NCI-H2029 (cell line): ENCODE measurements at regions not wholly inside any gene's neighbourhood (a gene's known extent, or its start where the extent isn't known, plus 50 kb on each side); places are given as distances from the start of the nearest gene placed in this dataset.
"Not testable (repeated sequence)": the region's sequence is repeated elsewhere in the genome, so short reads cannot be mapped to it uniquely, and the experiment has no call there.

Source experiments
- DNase-seq: peaks from one replicate; lab custom pipeline; 2025; lab: John Stamatoyannopoulos, UW

GRCh38 chr5:167339205-167339604 lies 952.2 kb upstream of the WWC1 start:
- no peak for DNase-seq

GRCh38 chr5:167346461-167346860 lies 945.0 kb upstream of the WWC1 start:
- DNase-seq, result no peak

- DNase-seq, result no peak
These were observed 943.1 kb upstream of the WWC1 start for GRCh38 chr5:167348251-167348926.

- no peak for DNase-seq
These were observed 942.5 kb upstream of the WWC1 start for GRCh38 chr5:167348980-167349379.

GRCh38 chr5:167351316-167351715 lies 940.1 kb upstream of the WWC1 start:
- DNase-seq, result no peak

GRCh38 chr5:167352801-167353200 lies 938.6 kb upstream of the WWC1 start:
- no peak for DNase-seq

GRCh38 chr5:167355346-167355745 lies 936.1 kb upstream of the WWC1 start:
- DNase-seq, result no peak

- no peak for DNase-seq
These were observed 935.1 kb upstream of the WWC1 start for GRCh38 chr5:167356374-167356773.

GRCh38 chr5:167358868-167359492 lies 932.5 kb upstream of the WWC1 start:
- no peak for DNase-seq

GRCh38 chr5:167361795-167362194 lies 929.6 kb upstream of the WWC1 start:
- DNase-seq, result no peak

GRCh38 chr5:167363065-167363464 lies 928.4 kb upstream of the WWC1 start:
- DNase-seq, result no peak

GRCh38 chr5:167375125-167375524 lies 916.3 kb upstream of the WWC1 start:
- DNase-seq, result no peak

GRCh38 chr5:167378894-167379723 lies 912.3 kb upstream of the WWC1 start:
- no peak for DNase-seq

GRCh38 chr5:167381457-167381856 lies 910.0 kb upstream of the WWC1 start:
- no peak for DNase-seq

GRCh38 chr5:167389537-167389936 lies 901.9 kb upstream of the WWC1 start:
- no peak for DNase-seq

- DNase-seq, result not testable (repeated sequence)
These were observed 900.2 kb upstream of the WWC1 start for GRCh38 chr5:167391286-167391685.

- no peak for DNase-seq
These were observed 899.2 kb upstream of the WWC1 start for GRCh38 chr5:167392240-167392639.

GRCh38 chr5:167393358-167393757 lies 898.1 kb upstream of the WWC1 start:
- DNase-seq, result no peak

GRCh38 chr5:167402671-167403070 lies 888.8 kb upstream of the WWC1 start:
- DNase-seq, result no peak

GRCh38 chr5:167406513-167406912 lies 884.9 kb upstream of the WWC1 start:
- no peak for DNase-seq

GRCh38 chr5:167412556-167412955 lies 878.9 kb upstream of the WWC1 start:
- DNase-seq, result no peak

GRCh38 chr5:167413506-167413905 lies 877.9 kb upstream of the WWC1 start:
- DNase-seq, result no peak

GRCh38 chr5:167414611-167415010 lies 876.8 kb upstream of the WWC1 start:
- no peak for DNase-seq
